Astrocyte of the hippocampus (primary cell): ENCODE measurements at regions not wholly inside any gene's neighbourhood (a gene's known extent, or its start where the extent isn't known, plus 50 kb on each side); places are given as distances from the start of the nearest gene placed in this dataset.
"Not testable (repeated sequence)": the region's sequence is repeated elsewhere in the genome, so short reads cannot be mapped to it uniquely, and the experiment has no call there.

Source experiments
- DNase-seq: peaks from one replicate; pipeline ENCODE4 v3.0.0; 2011; ENCODE audit warnings: low read depth, low spot score

- no peak for DNase-seq
Measured at GRCh38 chr3:110974902-110975301, 96.7 kb upstream of the NECTIN3 start.

- no peak for DNase-seq
Measured at GRCh38 chr3:110984456-110985250, 87.0 kb upstream of the NECTIN3 start.

GRCh38 chr3:110989446-110989845, 82.2 kb upstream of the NECTIN3 start:
- DNase-seq, result no peak

GRCh38 chr3:110995461-110996231, 76.0 kb upstream of the NECTIN3 start:
- DNase-seq, result peak; percentile 11

- DNase-seq, result not testable (repeated sequence)
Measured at GRCh38 chr3:110998766-110999165, 72.8 kb upstream of the NECTIN3 start.

- DNase-seq, result not testable (repeated sequence)
Measured at GRCh38 chr3:111006485-111006884, 65.1 kb upstream of the NECTIN3 start.

- DNase-seq, result no peak
Measured at GRCh38 chr3:111012388-111013248, 59.0 kb upstream of the NECTIN3 start.
